B cell (primary cell): ENCODE measurements at regions not wholly inside any gene's neighbourhood (a gene's known extent, or its start where the extent isn't known, plus 50 kb on each side); places are given as distances from the start of the nearest gene placed in this dataset.

Experiments used
- ATAC-seq: fragments of 200-7000 bp; cut with Tn5 transposase; one replicate; pipeline ENCODE4 v1.10.0; 2021; ENCODE audit warnings: low read depth, mild to moderate bottlenecking, moderate number of reproducible peaks, moderate library complexity
- CTCF ChIA-PET: fragments of 350-600 bp; sonication (Branson Sonifier 250); formaldehyde crosslinking; loops from one replicate; lab custom pipeline; 2021; ENCODE audit warnings: antibody characterized with exemption, inconsistent platforms; lab: Charles Lee
- POLR2A ChIA-PET: fragments of 350-600 bp; sonication (Branson Sonifier 250); formaldehyde crosslinking; loops from one replicate; lab custom pipeline; 2021; ENCODE audit warnings: antibody characterized with exemption; lab: Charles Lee
- DNase-seq: peaks from one replicate; pipeline ENCODE4 v3.0.0; 2013
- H2AFZ ChIP-seq: 2 replicates; pipeline ENCODE4 v1.6.1; 2012; ENCODE audit warnings: mild to moderate bottlenecking, low read depth, low read length; ENCODE audit not compliant: insufficient read depth, poor library complexity, severe bottlenecking
- H3K27ac ChIP-seq, 2 donors: 1 replicate in 1 of 2; 2 replicates in 1 of 2; pipeline ENCODE4 v1.5.1; 2012 to 2013; ENCODE audit warnings: low read length in 2 of 2, mild to moderate bottlenecking in 2 of 2, moderate library complexity in 1 of 2
- H3K27me3 ChIP-seq, 4 experiments: fragments of 200-600 bp in 1 of 4; sonication (generic) in 1 of 4; replicated peaks in 1 of 4; 1 replicate in 2 of 4; 2 replicates in 2 of 4; pipeline versions ENCODE4 v1.6.1 to v1.7.0; 2013 to 2016; ENCODE audit warnings: low read length in 3 of 4, mild to moderate bottlenecking in 2 of 4, mixed read lengths in 1 of 4, moderate library complexity in 1 of 4; ENCODE audit not compliant: insufficient read depth in 4 of 4, control insufficient read depth in 3 of 4; ENCODE audit errors: control extremely low read depth in 1 of 4
- H3K36me3 ChIP-seq, 2 experiments: replicated peaks in 1 of 2; 1 replicate in 1 of 2; 2 replicates in 1 of 2; pipeline versions ENCODE4 v1.6.1 to v1.7.1; 2013; ENCODE audit warnings: low read length in 1 of 2; ENCODE audit not compliant: insufficient read depth in 2 of 2, control insufficient read depth in 1 of 2; ENCODE audit errors: control extremely low read depth in 1 of 2, extremely low read depth in 1 of 2
- H3K4me1 ChIP-seq, 2 donors: fragments of 200-600 bp in 1 of 2; sonication (generic) in 1 of 2; 1 replicate in 1 of 2; 2 replicates in 1 of 2; pipeline versions ENCODE4 v1.5.1 to v1.6.1; 2013 to 2017; ENCODE audit warnings: low read length in 2 of 2; ENCODE audit not compliant: control insufficient read depth in 2 of 2, insufficient read depth in 2 of 2
- H3K4me2 ChIP-seq: replicated peaks from 2 replicates; pipeline ENCODE3; 2012; ENCODE audit warnings: mild to moderate bottlenecking, low read depth, low read length; ENCODE audit not compliant: poor library complexity, severe bottlenecking
- H3K4me3 ChIP-seq, 5 experiments: fragments of 200-600 bp in 1 of 5; sonication (generic) in 1 of 5; 1 replicate in 3 of 5; 2 replicates in 2 of 5; pipeline versions ENCODE4 v1.5.1 to v1.7.0; 2011 to 2016; ENCODE audit warnings: low read length in 4 of 5, mild to moderate bottlenecking in 4 of 5, low read depth in 2 of 5, control low read depth in 1 of 5, moderate library complexity in 1 of 5; ENCODE audit not compliant: insufficient read depth in 1 of 5; ENCODE audit errors: control extremely low read depth in 1 of 5, extremely low read depth in 1 of 5
- H3K79me2 ChIP-seq: fragments of 200-600 bp; sonication (generic); one replicate; pipeline ENCODE4 v1.6.0; 2016; ENCODE audit warnings: low read length; ENCODE audit not compliant: control insufficient read depth, insufficient read depth
- H3K9ac ChIP-seq: fragments of 200-600 bp; sonication (generic); 2 replicates; pipeline ENCODE4 v1.6.1; 2017; ENCODE audit warnings: mild to moderate bottlenecking, low read length, moderate library complexity
- H3K9me3 ChIP-seq, 3 donors: one replicate each; pipeline versions ENCODE4 v1.6.1 to v1.7.1; 2013; ENCODE audit warnings: low read length in 2 of 3; ENCODE audit not compliant: control insufficient read depth in 2 of 3, insufficient read depth in 1 of 3; ENCODE audit errors: control extremely low read depth in 1 of 3
- H4K20me1 ChIP-seq: 2 replicates; pipeline ENCODE4 v1.6.0; 2012; ENCODE audit warnings: mild to moderate bottlenecking, low read length; ENCODE audit not compliant: insufficient read depth, control insufficient read depth, poor library complexity, severe bottlenecking
- H3K27ac Mint-ChIP-seq: one replicate; pipeline ENCODE4 v1.8.0; 2021; ENCODE audit warnings: mixed read lengths
- H3K27me3 Mint-ChIP-seq: one replicate; pipeline ENCODE4 v1.8.0; 2021; ENCODE audit warnings: mixed read lengths
- H3K4me1 Mint-ChIP-seq: one replicate; pipeline ENCODE4 v1.8.0; 2021; ENCODE audit warnings: mixed read lengths
- H3K4me3 Mint-ChIP-seq: one replicate; pipeline ENCODE4 v1.8.0; 2021; ENCODE audit warnings: mixed read lengths
- H3K9me3 Mint-ChIP-seq: one replicate; pipeline ENCODE4 v1.8.0; 2022; ENCODE audit warnings: mixed read lengths; ENCODE audit not compliant: insufficient read depth
- CTCF ChIP-seq: fragments of 200-600 bp; IDR thresholded peaks from one replicate; pipeline ENCODE4 v1.8.0; 2022; ENCODE audit warnings: antibody characterized with exemption, mild to moderate bottlenecking
- EZH2 ChIP-seq: IDR thresholded peaks from 2 replicates; pipeline ENCODE4 v1.6.1; 2012; ENCODE audit warnings: borderline replicate concordance, low read depth, mild to moderate bottlenecking, moderate library complexity, low read length; ENCODE audit not compliant: insufficient read depth, poor library complexity, severe bottlenecking
- WGBS: methylation state at CpG from one replicate; pipeline ENCODE4 v1.1.5; 2013; ENCODE audit warnings: missing lambda C conversion rate; ENCODE audit not compliant: insufficient coverage; 5-methylcytosine and 5-hydroxymethylcytosine counted together
- intact Hi-C: fragments of 100-400 bp; cut with micrococcal nuclease; formaldehyde crosslinking; loops from one replicate; pipeline ENCODE4 v1.10.0; 2022

DNA sequence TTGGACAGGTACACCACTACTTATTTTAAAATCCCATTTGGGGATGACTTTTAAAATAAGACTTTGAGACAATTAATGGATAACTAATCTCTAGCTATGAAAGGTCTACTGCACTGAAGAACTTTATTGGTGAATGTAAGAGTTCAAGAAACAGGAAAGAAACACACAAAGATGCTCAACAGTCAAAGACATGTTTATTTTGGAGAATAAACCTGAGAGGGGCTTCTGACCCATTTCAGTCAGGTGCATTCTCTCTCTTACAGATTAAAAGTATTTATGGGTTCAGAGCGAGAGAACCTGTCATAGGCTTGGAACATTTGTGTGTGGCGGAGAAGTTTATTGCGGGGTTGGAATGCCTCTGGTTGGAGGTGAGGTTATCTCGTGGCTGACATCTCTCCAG, 94.3 kb upstream of the USP29 start:
- peaks cover 15% of the 10 kb centered on the region for H3K9me3 Mint-ChIP-seq
- no peaks in the 10 kb centered on the region for H3K79me2 ChIP-seq
- no peak overlapping the region for H3K4me3 Mint-ChIP-seq
- WGBS = 84% methylated on average over 4 of the region's 4 CpGs
- no peak overlapping the region for H3K4me2 ChIP-seq
- ATAC-seq (no peak), DNase-seq (no peak)
- H2AFZ ChIP-seq = no peak overlapping the region
- no peaks in the 10 kb centered on the region for H3K27me3 Mint-ChIP-seq
- POLR2A ChIA-PET = no interaction called here
- CTCF ChIA-PET = no interaction called here
- no peaks in the 10 kb centered on the region for H4K20me1 ChIP-seq
- no peak overlapping the region for H3K27ac Mint-ChIP-seq
- intact Hi-C loops = no loop called here
- no peak overlapping the region for H3K9ac ChIP-seq
- H3K4me3 ChIP-seq = no peak overlapping the region
- H3K4me1 ChIP-seq = no peaks in the 10 kb centered on the region
- peaks cover 0 to 25% (median 0%) of the 10 kb centered on the region in 3 donors for H3K9me3 ChIP-seq
- TF ChIP-seq CTCF (no peak), EZH2 (no peak)
- no peaks in the 10 kb centered on the region for H3K36me3 ChIP-seq
- no peaks in the 10 kb centered on the region for H3K27me3 ChIP-seq
- H3K27ac ChIP-seq = no peak overlapping the region
- no peaks in the 10 kb centered on the region for H3K4me1 Mint-ChIP-seq

GRCh38 chr19:57026476-57026875, 93.3 kb upstream of the USP29 start:
- Histone ChIP-seq H3K27me3 (no peaks in the 10 kb centered on the region), H3K9me3 (peaks cover 0 to 22% (median 2%) of the 10 kb centered on the region in 3 donors), H3K27ac (no peak overlapping the region), H4K20me1 (no peaks in the 10 kb centered on the region), H3K79me2 (no peaks in the 10 kb centered on the region), H3K4me3 (no peak overlapping the region), H3K4me2 (no peak overlapping the region), H3K4me1 (no peaks in the 10 kb centered on the region), H2AFZ (no peak overlapping the region), H3K36me3 (no peaks in the 10 kb centered on the region), H3K9ac (no peak overlapping the region)
- no peaks in the 10 kb centered on the region for H3K4me1 Mint-ChIP-seq
- ChIA-PET POLR2A (no interaction called here), CTCF (no interaction called here)
- H3K27me3 Mint-ChIP-seq = no peaks in the 10 kb centered on the region
- H3K4me3 Mint-ChIP-seq = no peak overlapping the region
- no CpG with 5 or more reads among the region's 3 CpGs for WGBS
- no peak for ATAC-seq
- intact Hi-C loops = no loop called here
- peaks cover 19% of the 10 kb centered on the region for H3K9me3 Mint-ChIP-seq
- no peak overlapping the region for H3K27ac Mint-ChIP-seq
- TF ChIP-seq CTCF (no peak), EZH2 (no peak)
- no peak for DNase-seq
